ENCODE measurements at regions not wholly inside any gene's neighbourhood (a gene's known extent, or its start where the extent isn't known, plus 50 kb on each side); places are given as distances from the start of the nearest gene placed in this dataset.

GRCh38 chr9:614431-614830 lies 227.1 kb upstream of the DMRT1 start:
- H3K36me3 ChIP-seq (ENCODE audit: control insufficient read depth in 4 of 4, insufficient read depth in 3 of 4, low read depth in 1 of 4, low read length in 3 of 4) = no peaks in the 10 kb centered on the region
- peak overlapping the region in 1 of 2 donors; percentile 13 for H3K27ac ChIP-seq (ENCODE audit: low read depth in 1 of 2, low read length in 2 of 2)
- no peaks in the 10 kb centered on the region for H3K27me3 ChIP-seq (ENCODE audit: control insufficient read depth in 4 of 4, insufficient read depth in 4 of 4, low read length in 3 of 4)
- no peak for DNase-seq (ENCODE audit: low spot score)
- no peak overlapping the region for H3K4me3 ChIP-seq (ENCODE audit: low read depth in 1 of 3, low read length in 3 of 3)
- TF ChIP-seq MAX (IDR thresholded peaks at IDR 0.05) = no peak
- no peak for TF ChIP-seq RXRA (IDR thresholded peaks at IDR 0.05)
- peaks cover 2 to 22% (median 8%) of the 10 kb centered on the region in 4 donors for H3K4me1 ChIP-seq (ENCODE audit: control insufficient read depth in 4 of 4, insufficient read depth in 4 of 4, low read length in 3 of 4)
- 57% methylated on average over 4 of the region's 4 CpGs for WGBS
- H3K9me3 ChIP-seq (ENCODE audit: control insufficient read depth in 4 of 4, low read length in 3 of 4) = no peaks in the 10 kb centered on the region
- H3K9ac ChIP-seq (ENCODE audit: low read depth in 1 of 2, low read length in 2 of 2) = no peak overlapping the region

- no peak for DNase-seq (ENCODE audit: low spot score)
- 95% methylated on average over 3 of the region's 3 CpGs for WGBS
- Histone ChIP-seq H3K9ac (ENCODE audit: low read depth in 1 of 2, low read length in 2 of 2) (no peak overlapping the region), H3K4me1 (ENCODE audit: control insufficient read depth in 4 of 4, insufficient read depth in 4 of 4, low read length in 3 of 4) (peaks cover 2 to 22% (median 8%) of the 10 kb centered on the region in 4 donors), H3K9me3 (ENCODE audit: control insufficient read depth in 4 of 4, low read length in 3 of 4) (no peaks in the 10 kb centered on the region), H3K4me3 (ENCODE audit: low read depth in 1 of 3, low read length in 3 of 3) (no peak overlapping the region), H3K36me3 (ENCODE audit: control insufficient read depth in 4 of 4, insufficient read depth in 3 of 4, low read depth in 1 of 4, low read length in 3 of 4) (no peaks in the 10 kb centered on the region), H3K27me3 (ENCODE audit: control insufficient read depth in 4 of 4, insufficient read depth in 4 of 4, low read length in 3 of 4) (no peaks in the 10 kb centered on the region), H3K27ac (ENCODE audit: low read depth in 1 of 2, low read length in 2 of 2) (no peak overlapping the region)
- no peak for TF ChIP-seq FOXA1 (IDR thresholded peaks at IDR 0.05)
- no peak for TF ChIP-seq MAX (IDR thresholded peaks at IDR 0.05)
- TF ChIP-seq HNF4G (IDR thresholded peaks at IDR 0.05) = no peak
- no peak for TF ChIP-seq YY1 (IDR thresholded peaks at IDR 0.05)
- TF ChIP-seq SP1 (IDR thresholded peaks at IDR 0.05) = no peak
- no peak for TF ChIP-seq ATF3 (IDR thresholded peaks at IDR 0.05)
- TF ChIP-seq RXRA (IDR thresholded peaks at IDR 0.05) = no peak
- TF ChIP-seq NR2F2 (IDR thresholded peaks at IDR 0.05) = no peak
- no peak for TF ChIP-seq RAD21 (IDR thresholded peaks at IDR 0.05)
- TF ChIP-seq GABPA (IDR thresholded peaks at IDR 0.05 in 1 of 2, conservative IDR thresholded peaks at IDR 0.05 in 1 of 2) = no peak
- no peak for TF ChIP-seq TAF1 (conservative IDR thresholded peaks at IDR 0.05)
- no peak for TF ChIP-seq CTCF (IDR thresholded peaks at IDR 0.05; ENCODE audit: low read depth, low read length, missing input control)
- TF ChIP-seq JUND (IDR thresholded peaks at IDR 0.05) = no peak
- no peak for TF ChIP-seq EGR1 (IDR thresholded peaks at IDR 0.05; ENCODE audit: low read depth in 2 of 2)
- TF ChIP-seq FOXA2 (IDR thresholded peaks at IDR 0.05) = no peak
- no peak for TF ChIP-seq ZBTB33 (IDR thresholded peaks at IDR 0.05)
- TF ChIP-seq REST (IDR thresholded peaks at IDR 0.05) = no peak
- no peak for TF ChIP-seq HNF4A (conservative IDR thresholded peaks at IDR 0.05)
Observed at GRCh38 chr9:615756-616155, 225.7 kb upstream of the DMRT1 start.
